ENCODE measurements at regions not wholly inside any gene's neighbourhood (a gene's known extent, or its start where the extent isn't known, plus 50 kb on each side); places are given as distances from the start of the nearest gene placed in this dataset.

GRCh38 chr6:30824698-30825097, 59.6 kb upstream of the DDR1 start:
- no peak overlapping the region for H3K4me3 ChIP-seq (replicated peaks in 1 of 2; ENCODE audit: low read depth in 2 of 2, low read length in 2 of 2)
- TF ChIP-seq, protein P1, sequence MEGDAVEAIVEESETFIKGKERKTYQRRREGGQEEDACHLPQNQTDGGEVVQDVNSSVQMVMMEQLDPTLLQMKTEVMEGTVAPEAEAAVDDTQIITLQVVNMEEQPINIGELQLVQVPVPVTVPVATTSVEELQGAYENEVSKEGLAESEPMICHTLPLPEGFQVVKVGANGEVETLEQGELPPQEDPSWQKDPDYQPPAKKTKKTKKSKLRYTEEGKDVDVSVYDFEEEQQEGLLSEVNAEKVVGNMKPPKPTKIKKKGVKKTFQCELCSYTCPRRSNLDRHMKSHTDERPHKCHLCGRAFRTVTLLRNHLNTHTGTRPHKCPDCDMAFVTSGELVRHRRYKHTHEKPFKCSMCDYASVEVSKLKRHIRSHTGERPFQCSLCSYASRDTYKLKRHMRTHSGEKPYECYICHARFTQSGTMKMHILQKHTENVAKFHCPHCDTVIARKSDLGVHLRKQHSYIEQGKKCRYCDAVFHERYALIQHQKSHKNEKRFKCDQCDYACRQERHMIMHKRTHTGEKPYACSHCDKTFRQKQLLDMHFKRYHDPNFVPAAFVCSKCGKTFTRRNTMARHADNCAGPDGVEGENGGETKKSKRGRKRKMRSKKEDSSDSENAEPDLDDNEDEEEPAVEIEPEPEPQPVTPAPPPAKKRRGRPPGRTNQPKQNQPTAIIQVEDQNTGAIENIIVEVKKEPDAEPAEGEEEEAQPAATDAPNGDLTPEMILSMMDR (IDR thresholded peaks at IDR 0.05; ENCODE audit: low read depth, low read length), result no peak
- no peak for DNase-seq (ENCODE audit: low read depth in 2 of 2)

GRCh38 chr6:30823534-30823865, 60.8 kb upstream of the DDR1 start:
- H3K4me3 ChIP-seq (replicated peaks in 1 of 2; ENCODE audit: low read depth in 2 of 2, low read length in 2 of 2), result no peak overlapping the region
- DNase-seq (ENCODE audit: low read depth in 2 of 2), result no peak
- TF ChIP-seq, protein P1 (IDR thresholded peaks at IDR 0.05; ENCODE audit: low read depth, low read length), result no peak

DNA sequence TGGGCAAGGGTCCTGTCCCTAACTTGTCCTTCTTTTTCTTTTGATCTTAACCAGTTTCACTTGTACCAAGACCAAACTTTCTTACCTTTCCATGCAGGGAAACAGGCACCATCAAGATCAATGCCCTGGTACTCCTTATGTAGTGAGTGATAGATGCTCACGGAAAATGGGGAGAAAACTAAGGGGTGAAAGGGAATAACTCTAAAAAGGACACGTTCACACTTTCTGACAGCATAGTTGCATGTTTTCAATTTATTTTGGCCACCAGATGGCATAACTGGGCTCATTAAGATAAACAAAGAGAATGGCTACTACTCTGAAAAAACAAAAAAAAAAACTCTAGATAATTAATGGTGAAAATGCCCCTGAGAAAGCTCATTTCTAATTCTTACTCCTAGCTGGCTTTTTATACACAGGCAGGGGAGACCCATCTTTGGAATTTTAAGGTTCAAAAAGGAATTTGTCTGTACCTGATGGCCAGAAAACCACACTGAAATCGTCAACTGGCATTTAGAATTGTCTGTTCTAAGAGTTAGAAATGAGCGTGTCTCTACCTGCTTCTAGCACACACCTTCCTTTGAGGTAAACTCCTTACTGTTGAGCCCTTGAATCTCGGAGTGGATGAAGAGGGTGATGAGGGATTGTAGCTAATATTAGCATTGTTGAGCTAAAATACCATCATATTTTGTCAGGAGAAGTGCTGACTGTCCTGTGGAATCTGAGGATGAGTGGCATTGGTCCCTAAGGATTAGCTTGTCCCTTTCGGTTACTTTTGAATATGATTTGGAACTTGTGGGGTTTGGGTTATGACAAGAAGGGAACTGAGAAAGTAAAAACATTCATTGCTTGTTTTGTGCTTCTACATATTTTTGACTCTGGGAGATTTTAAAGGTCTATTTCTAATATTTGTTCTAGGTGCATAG, 62.2 kb upstream of the DDR1 start:
- TF ChIP-seq, protein P1 (IDR thresholded peaks at IDR 0.05; ENCODE audit: low read depth, low read length), result peak; percentile 43
- peak; percentile 69 to 74 for DNase-seq (ENCODE audit: low read depth in 2 of 2)
- no peak overlapping the region for H3K4me3 ChIP-seq (replicated peaks in 1 of 2; ENCODE audit: low read depth in 2 of 2, low read length in 2 of 2)

DNA sequence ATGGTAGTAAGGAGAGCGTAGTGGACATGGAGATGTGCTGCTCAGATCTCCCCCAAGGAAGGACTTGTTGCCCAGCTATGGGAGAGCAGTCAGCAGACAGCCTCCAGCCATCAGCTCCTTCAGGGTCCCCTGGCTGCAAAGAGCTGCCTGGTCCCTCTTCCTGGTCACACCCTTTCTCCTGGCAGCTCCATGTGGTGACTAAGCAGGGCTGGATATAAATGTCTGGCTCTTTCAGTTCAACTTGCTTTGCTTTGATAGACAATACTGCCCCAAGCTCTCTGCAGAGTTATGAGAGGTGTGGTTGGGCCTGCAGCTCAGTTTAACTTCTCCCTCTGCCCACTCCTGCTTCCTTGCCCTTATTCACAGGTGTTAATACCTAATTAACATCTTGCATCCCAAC, 64.1 kb upstream of the DDR1 start:
- DNase-seq (ENCODE audit: low read depth in 2 of 2), result peak; percentile 84 to 87

DNA sequence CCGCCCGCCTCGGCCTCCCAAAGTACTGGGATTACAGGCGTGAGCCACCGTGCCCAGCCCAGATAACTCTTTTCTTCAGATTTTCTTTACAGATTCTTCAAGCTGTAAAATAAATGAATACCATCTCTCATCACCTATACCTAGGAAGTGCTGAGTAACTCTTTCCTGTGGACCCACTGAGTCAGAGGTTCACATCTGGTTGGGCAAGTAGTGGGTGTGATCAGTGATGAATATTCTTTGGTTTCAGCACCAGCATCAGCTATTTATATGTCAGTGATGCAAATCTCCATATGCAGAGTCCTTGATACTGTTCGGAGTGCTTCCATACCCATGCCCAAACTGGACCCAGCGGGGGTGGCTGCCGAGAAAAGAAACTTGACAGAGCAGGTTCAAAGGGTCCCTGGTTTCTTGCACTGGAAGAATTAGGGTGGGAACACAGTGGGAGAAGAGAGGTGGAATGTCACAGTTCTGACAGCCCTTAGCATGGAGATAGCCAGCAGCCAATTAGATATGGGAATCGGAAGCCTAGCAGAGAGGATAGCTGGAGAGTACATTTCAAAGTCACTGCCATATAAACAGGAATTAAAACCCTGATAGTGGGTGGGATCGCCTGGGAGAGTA, 64.9 kb upstream of the DDR1 start:
- TF ChIP-seq, protein P1 (IDR thresholded peaks at IDR 0.05; ENCODE audit: low read depth, low read length), result no peak
- DNase-seq (ENCODE audit: low read depth in 2 of 2), result peak in 1 of 2 donors; percentile 80
- H3K4me3 ChIP-seq (replicated peaks in 1 of 2; ENCODE audit: low read depth in 2 of 2, low read length in 2 of 2), result no peak overlapping the region

More for the DNA sequence above, 64.1 kb upstream of the DDR1 start:
- TF ChIP-seq, protein P1 (IDR thresholded peaks at IDR 0.05; ENCODE audit: low read depth, low read length), result no peak
- H3K4me3 ChIP-seq (replicated peaks in 1 of 2; ENCODE audit: low read depth in 2 of 2, low read length in 2 of 2), result no peak overlapping the region

DNA sequence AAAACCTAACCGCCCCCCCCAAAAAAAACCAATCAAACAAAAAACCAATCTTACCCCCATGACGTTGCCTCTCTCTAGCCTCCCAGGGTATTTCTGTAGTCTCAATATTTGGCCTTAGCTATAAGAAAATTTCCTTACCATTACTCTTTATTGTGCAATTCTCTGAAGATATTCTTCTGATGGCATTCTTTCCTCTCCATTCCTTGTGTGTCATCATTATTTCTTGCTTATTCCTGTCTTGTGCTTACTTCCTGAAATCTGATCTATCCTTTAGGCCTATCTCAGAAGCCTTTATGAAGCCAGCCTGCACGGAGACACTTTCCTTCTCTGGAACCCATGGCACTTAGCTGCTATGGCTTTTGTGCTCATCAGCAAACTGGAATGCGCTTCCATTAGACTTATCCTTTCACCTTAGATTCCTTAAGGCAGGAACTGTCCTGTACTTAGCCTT, 65.9 kb upstream of the DDR1 start:
- peak; percentile 87 to 92 for DNase-seq (ENCODE audit: low read depth in 2 of 2)
- H3K4me3 ChIP-seq (replicated peaks in 1 of 2; ENCODE audit: low read depth in 2 of 2, low read length in 2 of 2), result no peak overlapping the region
- TF ChIP-seq, protein P1 (IDR thresholded peaks at IDR 0.05; ENCODE audit: low read depth, low read length), result no peak

Measured in cardiac fibroblast (primary cell).